ENCODE measurements at regions not wholly inside any gene's neighbourhood (a gene's known extent, or its start where the extent isn't known, plus 50 kb on each side); places are given as distances from the start of the nearest gene placed in this dataset.

- intact Hi-C loops (cut with micrococcal nuclease; ENCODE audit: unreplicated experiment) (loop anchor here (2.0 kb wide), 1 partner anchor 56 kb away; no protein-coding TSS in a partner anchor), in situ Hi-C loops (cut with HindIII; ENCODE audit: extremely low pct_ligation_motif_present, low pct_unique_long_range_greater_than_20kb) (no loop called here)
- Histone ChIP-seq H3K79me2 (ENCODE audit: insufficient read depth, low read length) (no peaks in the 10 kb centered on the region), H3K36me3 (replicated peaks in 1 of 2; ENCODE audit: control insufficient read depth in 1 of 2, insufficient read depth in 2 of 2, low read length in 2 of 2) (no peaks in the 10 kb centered on the region), H3K27ac (ENCODE audit: extremely low read length, insufficient read depth, low read length) (no peak overlapping the region), H4K20me1 (ENCODE audit: insufficient read depth, low read length) (no peaks in the 10 kb centered on the region), H3K27me3 (ENCODE audit: control insufficient read depth in 1 of 2, insufficient read depth in 2 of 2, low read length in 2 of 2) (no peaks in the 10 kb centered on the region), H3K9me3 (ENCODE audit: low read length) (no peaks in the 10 kb centered on the region), H2AFZ (ENCODE audit: low read length) (no peak overlapping the region), H3K4me3 (replicated peaks in 1 of 3; ENCODE audit: insufficient read depth in 1 of 3, low read depth in 2 of 3, low read length in 3 of 3) (no peak overlapping the region), H3K4me1 (ENCODE audit: insufficient read depth, low read length) (peaks cover 24% of the 10 kb centered on the region), H3K4me2 (ENCODE audit: low read depth, low read length) (no peak overlapping the region), H3K9ac (ENCODE audit: insufficient read depth, low read depth, low read length) (no peak overlapping the region)
- FAIRE-seq = peak; percentile 58
- TF ChIP-seq CEBPB (IDR thresholded peaks at IDR 0.05; ENCODE audit: borderline replicate concordance, low read depth, low read length) (peak; percentile 67; the same call in 1 of the 2 replicates), FOXJ3 (CRISPR knock-in tag; IDR thresholded peaks at IDR 0.05; ENCODE audit: borderline replicate concordance) (no peak)
- no peak for DNase-seq (ENCODE audit: low spot score)
- CTCF ChIA-PET (ENCODE audit: low intra/inter-chr PET ratio, low total read pairs) = no interaction called here
- ATAC-seq = no peak
- POLR2A ChIA-PET = no interaction called here
- BruUV-seq (replicated peaks) = no TSS peak
Measured at GRCh38 chr2:102078773-102079172, 63.8 kb upstream of the IL1R1 start.

DNA sequence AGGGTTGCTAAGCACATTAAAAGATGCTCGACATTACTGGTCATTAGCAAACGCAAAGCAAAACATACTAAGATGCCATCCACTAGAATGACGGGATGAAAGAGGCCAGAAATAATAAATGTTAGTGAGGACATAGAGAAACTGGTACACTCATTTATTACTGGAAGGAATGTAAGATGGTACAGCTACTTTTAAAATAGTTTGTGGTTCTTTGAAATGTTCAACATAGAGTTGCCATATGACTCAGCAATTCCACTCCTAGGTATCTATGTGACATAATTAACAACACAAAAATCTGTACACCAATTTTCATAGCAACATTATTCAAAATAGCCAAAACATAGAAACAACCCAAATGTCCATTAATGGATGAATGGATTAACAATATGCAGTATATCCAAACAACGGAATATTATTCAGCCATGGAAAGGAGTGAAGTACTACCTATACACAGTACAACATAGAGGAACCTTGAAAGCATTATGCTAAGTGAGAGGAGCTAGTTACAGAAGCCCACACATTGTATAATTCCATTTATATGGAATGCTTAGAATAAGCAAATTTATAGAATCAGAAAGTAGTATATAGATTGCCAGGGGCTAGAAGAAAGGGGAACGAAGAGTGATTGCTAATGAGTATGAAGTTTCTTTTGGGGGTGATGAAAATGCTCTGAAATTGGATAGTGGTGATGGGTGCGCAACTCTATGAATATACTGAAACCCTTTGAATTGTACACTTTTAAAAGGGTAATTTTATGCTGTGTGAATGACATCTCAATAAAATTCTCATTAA is 61.9 kb upstream of the IL1R1 start:
- H3K27me3 ChIP-seq (ENCODE audit: control insufficient read depth in 1 of 2, insufficient read depth in 2 of 2, low read length in 2 of 2) = no peaks in the 10 kb centered on the region
- H3K36me3 ChIP-seq (replicated peaks in 1 of 2; ENCODE audit: control insufficient read depth in 1 of 2, insufficient read depth in 2 of 2, low read length in 2 of 2) = no peaks in the 10 kb centered on the region
- H3K4me2 ChIP-seq (ENCODE audit: low read depth, low read length) = no peak overlapping the region
- POLR2A ChIA-PET = no interaction called here
- FAIRE-seq (no peak), ATAC-seq (no peak), DNase-seq (ENCODE audit: low spot score) (no peak)
- H3K9me3 ChIP-seq (ENCODE audit: low read length) = no peaks in the 10 kb centered on the region
- CTCF ChIA-PET (ENCODE audit: low intra/inter-chr PET ratio, low total read pairs) = no interaction called here
- no peaks in the 10 kb centered on the region for H4K20me1 ChIP-seq (ENCODE audit: insufficient read depth, low read length)
- intact Hi-C loops (cut with micrococcal nuclease; ENCODE audit: unreplicated experiment) (no loop called here), in situ Hi-C loops (cut with HindIII; ENCODE audit: extremely low pct_ligation_motif_present, low pct_unique_long_range_greater_than_20kb) (no loop called here)
- no TSS peak for BruUV-seq (replicated peaks)
- TF ChIP-seq PHF21A (CRISPR knock-in tag; IDR thresholded peaks at IDR 0.05) (no peak), NFIC (IDR thresholded peaks at IDR 0.05; ENCODE audit: low read length) (no peak), NFATC3 (CRISPR knock-in tag; IDR thresholded peaks at IDR 0.05) (no peak), NFE2L2 (IDR thresholded peaks at IDR 0.05; ENCODE audit: low read length) (peak; percentile 86), KAT7 (CRISPR knock-in tag; IDR thresholded peaks at IDR 0.05; ENCODE audit: borderline replicate concordance) (no peak), MAFK (conservative IDR thresholded peaks at IDR 0.05 in 1 of 2, IDR thresholded peaks at IDR 0.05 in 1 of 2; ENCODE audit: low read length in 2 of 2) (peak in 1 of 2 experiments; percentile 15; a peak in 1 of 4 replicates)
- TF ChIP-seq, protein P1, sequence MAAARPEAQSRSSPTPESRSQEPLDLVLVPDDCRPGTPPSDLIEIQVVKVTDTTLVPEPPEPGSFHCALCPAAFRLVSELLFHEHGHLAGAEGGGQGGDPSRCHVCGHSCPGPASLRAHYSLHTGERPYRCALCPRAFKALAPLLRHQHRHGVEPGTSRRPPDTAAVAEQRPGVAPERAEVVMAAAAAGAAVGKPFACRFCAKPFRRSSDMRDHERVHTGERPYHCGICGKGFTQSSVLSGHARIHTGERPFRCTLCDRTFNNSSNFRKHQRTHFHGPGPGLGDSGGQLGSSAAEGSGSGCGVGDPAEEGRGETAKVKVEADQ (CRISPR knock-in tag; IDR thresholded peaks at IDR 0.05; ENCODE audit: borderline replicate concordance) = no peak
- H2AFZ ChIP-seq (ENCODE audit: low read length) = no peak overlapping the region
- no peak overlapping the region for H3K27ac ChIP-seq (ENCODE audit: extremely low read length, insufficient read depth, low read length)
- H3K4me3 ChIP-seq (replicated peaks in 1 of 3; ENCODE audit: insufficient read depth in 1 of 3, low read depth in 2 of 3, low read length in 3 of 3) = no peak overlapping the region
- no peaks in the 10 kb centered on the region for H3K79me2 ChIP-seq (ENCODE audit: insufficient read depth, low read length)
- peaks cover 34% of the 10 kb centered on the region for H3K4me1 ChIP-seq (ENCODE audit: insufficient read depth, low read length)
- H3K9ac ChIP-seq (ENCODE audit: insufficient read depth, low read depth, low read length) = no peak overlapping the region
- WGBS (ENCODE audit: low lambda C conversion rate) = 98% methylated on average over 6 of the region's 6 CpGs

All from HepG2 (cell line).